ENCODE measurements at regions not wholly inside any gene's neighbourhood (a gene's known extent, or its start where the extent isn't known, plus 50 kb on each side); places are given as distances from the start of the nearest gene placed in this dataset.

DNA sequence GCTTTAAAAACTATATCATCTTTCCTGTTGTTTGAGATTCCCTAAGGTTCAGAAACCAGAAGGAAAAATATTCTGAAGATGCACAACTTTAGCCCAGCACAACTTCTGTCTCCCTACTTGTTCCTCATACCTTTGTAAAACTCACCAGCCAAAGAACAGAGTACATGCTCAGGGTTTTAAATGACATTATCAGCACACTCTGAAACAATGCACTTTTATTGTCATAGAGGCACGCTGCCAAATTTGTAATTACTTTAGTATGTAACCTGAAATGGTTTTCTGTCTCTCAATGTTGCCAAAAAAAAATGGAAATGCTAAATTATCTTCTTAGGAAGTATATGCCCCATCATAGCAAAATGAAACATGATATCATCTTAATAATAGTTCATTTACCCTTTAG is 383.6 kb upstream of the CDH6 start:
- TF ChIP-seq, protein P1, sequence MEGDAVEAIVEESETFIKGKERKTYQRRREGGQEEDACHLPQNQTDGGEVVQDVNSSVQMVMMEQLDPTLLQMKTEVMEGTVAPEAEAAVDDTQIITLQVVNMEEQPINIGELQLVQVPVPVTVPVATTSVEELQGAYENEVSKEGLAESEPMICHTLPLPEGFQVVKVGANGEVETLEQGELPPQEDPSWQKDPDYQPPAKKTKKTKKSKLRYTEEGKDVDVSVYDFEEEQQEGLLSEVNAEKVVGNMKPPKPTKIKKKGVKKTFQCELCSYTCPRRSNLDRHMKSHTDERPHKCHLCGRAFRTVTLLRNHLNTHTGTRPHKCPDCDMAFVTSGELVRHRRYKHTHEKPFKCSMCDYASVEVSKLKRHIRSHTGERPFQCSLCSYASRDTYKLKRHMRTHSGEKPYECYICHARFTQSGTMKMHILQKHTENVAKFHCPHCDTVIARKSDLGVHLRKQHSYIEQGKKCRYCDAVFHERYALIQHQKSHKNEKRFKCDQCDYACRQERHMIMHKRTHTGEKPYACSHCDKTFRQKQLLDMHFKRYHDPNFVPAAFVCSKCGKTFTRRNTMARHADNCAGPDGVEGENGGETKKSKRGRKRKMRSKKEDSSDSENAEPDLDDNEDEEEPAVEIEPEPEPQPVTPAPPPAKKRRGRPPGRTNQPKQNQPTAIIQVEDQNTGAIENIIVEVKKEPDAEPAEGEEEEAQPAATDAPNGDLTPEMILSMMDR (conservative IDR thresholded peaks at IDR 0.05; ENCODE audit: low read length): no peak
- TF ChIP-seq EZH2phosphoT487 (IDR thresholded peaks at IDR 0.05; ENCODE audit: borderline replicate concordance, low read depth, low read length): no peak

All from OCI-LY7 (cell line).